ENCODE measurements at regions not wholly inside any gene's neighbourhood (a gene's known extent, or its start where the extent isn't known, plus 50 kb on each side); places are given as distances from the start of the nearest gene placed in this dataset.

- H3K27ac ChIP-seq, result no peak overlapping the region
- 63% methylated on average over 5 of the region's 5 CpGs for WGBS
- TF ChIP-seq POLR2A (IDR thresholded peaks at IDR 0.05) (no peak), EP300 (IDR thresholded peaks at IDR 0.05) (no peak), CTCF (IDR thresholded peaks at IDR 0.05) (no peak), POLR2AphosphoS5 (IDR thresholded peaks at IDR 0.05) (no peak)
Measured at GRCh38 chr2:195447323-195447975, 209.6 kb upstream of the SLC39A10 start.

GRCh38 chr2:195445639-195446038 is 211.4 kb upstream of the SLC39A10 start:
- Histone ChIP-seq H3K27ac (no peak overlapping the region), H3K9me3 (peaks cover 17% of the 10 kb centered on the region), H3K36me3 (no peaks in the 10 kb centered on the region), H3K27me3 (no peaks in the 10 kb centered on the region), H3K4me1 (no peaks in the 10 kb centered on the region), H3K4me3 (no peak overlapping the region)
- DNase-seq (ENCODE audit: low spot score in 2 of 2), result no peak
- WGBS, result 52% methylated on average over 1 of the region's 1 CpG
- TF ChIP-seq POLR2AphosphoS5 (IDR thresholded peaks at IDR 0.05), result no peak

More at GRCh38 chr2:195447323-195447975, 209.6 kb upstream of the SLC39A10 start:
- Histone ChIP-seq H3K9me3 (peaks cover 5% of the 10 kb centered on the region), H3K36me3 (no peaks in the 10 kb centered on the region), H3K27me3 (no peaks in the 10 kb centered on the region), H3K4me1 (no peaks in the 10 kb centered on the region), H3K4me3 (no peak overlapping the region)
- no peak for DNase-seq (ENCODE audit: low spot score in 2 of 2)

- no peak for TF ChIP-seq EP300 (IDR thresholded peaks at IDR 0.05)
- TF ChIP-seq POLR2A (IDR thresholded peaks at IDR 0.05), result no peak
- no peak for TF ChIP-seq POLR2AphosphoS5 (IDR thresholded peaks at IDR 0.05)
- TF ChIP-seq CTCF (IDR thresholded peaks at IDR 0.05), result no peak
- H3K4me3 ChIP-seq, result no peak overlapping the region
- H3K27ac ChIP-seq, result no peak overlapping the region
- no peaks in the 10 kb centered on the region for H3K4me1 ChIP-seq
- WGBS, result 45% methylated on average over 2 of the region's 2 CpGs
- peaks cover 21% of the 10 kb centered on the region for H3K9me3 ChIP-seq
- DNase-seq (ENCODE audit: low spot score in 2 of 2), result no peak
- H3K36me3 ChIP-seq, result no peaks in the 10 kb centered on the region
- H3K27me3 ChIP-seq, result no peaks in the 10 kb centered on the region
Measured at GRCh38 chr2:195443926-195444325, 213.1 kb upstream of the SLC39A10 start.

GRCh38 chr2:195442458-195443175 is 214.4 kb upstream of the SLC39A10 start:
- Histone ChIP-seq H3K4me3 (no peak overlapping the region), H3K9me3 (peaks cover 21% of the 10 kb centered on the region), H3K4me1 (no peaks in the 10 kb centered on the region), H3K36me3 (no peaks in the 10 kb centered on the region), H3K27me3 (no peaks in the 10 kb centered on the region), H3K27ac (no peak overlapping the region)
- DNase-seq (ENCODE audit: low spot score in 2 of 2), result no peak
- TF ChIP-seq CTCF (IDR thresholded peaks at IDR 0.05) (no peak), POLR2A (IDR thresholded peaks at IDR 0.05) (no peak), EP300 (IDR thresholded peaks at IDR 0.05) (no peak), POLR2AphosphoS5 (IDR thresholded peaks at IDR 0.05) (no peak)
- 80% methylated on average over 3 of the region's 3 CpGs for WGBS

GRCh38 chr2:195438692-195439091 is 218.3 kb upstream of the SLC39A10 start:
- WGBS, result 85% methylated on average over 7 of the region's 7 CpGs
- Histone ChIP-seq H3K27me3 (no peaks in the 10 kb centered on the region), H3K36me3 (no peaks in the 10 kb centered on the region), H3K27ac (no peak overlapping the region), H3K9me3 (peaks cover 21% of the 10 kb centered on the region), H3K4me3 (no peak overlapping the region), H3K4me1 (no peaks in the 10 kb centered on the region)
- no peak for TF ChIP-seq POLR2A (IDR thresholded peaks at IDR 0.05)
- no peak for TF ChIP-seq EP300 (IDR thresholded peaks at IDR 0.05)
- no peak for TF ChIP-seq CTCF (IDR thresholded peaks at IDR 0.05)
- no peak for TF ChIP-seq POLR2AphosphoS5 (IDR thresholded peaks at IDR 0.05)
- DNase-seq (ENCODE audit: low spot score in 2 of 2), result no peak

Data from suprapubic skin (tissue), 4 donors.